NCI-H1694 (cell line): ENCODE measurements at regions not wholly inside any gene's neighbourhood (a gene's known extent, or its start where the extent isn't known, plus 50 kb on each side); places are given as distances from the start of the nearest gene placed in this dataset.

Source experiments
- DNase-seq: peaks from one replicate; lab custom pipeline; 2025; lab: John Stamatoyannopoulos, UW

GRCh38 chr2:107218208-107218607 is 332.2 kb upstream of the ST6GAL2 start:
- DNase-seq: no peak

- no peak for DNase-seq
Observed at GRCh38 chr2:107222466-107222865, 336.5 kb upstream of the ST6GAL2 start.

- no peak for DNase-seq
Observed at GRCh38 chr2:107235491-107236254, 349.7 kb upstream of the ST6GAL2 start.

- no peak for DNase-seq
Observed at GRCh38 chr2:107242811-107243210, 356.8 kb upstream of the ST6GAL2 start.

- DNase-seq: no peak
Observed at GRCh38 chr2:107248932-107249331, 363.0 kb upstream of the ST6GAL2 start.

- no peak for DNase-seq
Observed at GRCh38 chr2:107255744-107256143, 369.8 kb upstream of the ST6GAL2 start.

GRCh38 chr2:107258531-107259407 is 372.8 kb upstream of the ST6GAL2 start:
- DNase-seq: no peak

GRCh38 chr2:107259408-107260195 is 373.6 kb upstream of the ST6GAL2 start:
- no peak for DNase-seq

- DNase-seq: no peak
Observed at GRCh38 chr2:107263628-107264027, 377.7 kb upstream of the ST6GAL2 start.

GRCh38 chr2:107264184-107264583 is 378.2 kb upstream of the ST6GAL2 start:
- no peak for DNase-seq

GRCh38 chr2:107266555-107266954 is 380.6 kb upstream of the ST6GAL2 start:
- no peak for DNase-seq

GRCh38 chr2:107267086-107267485 is 381.1 kb upstream of the ST6GAL2 start:
- DNase-seq: no peak

- no peak for DNase-seq
Observed at GRCh38 chr2:107276034-107276433, 390.1 kb upstream of the ST6GAL2 start.

GRCh38 chr2:107278672-107279071 is 392.7 kb upstream of the ST6GAL2 start:
- no peak for DNase-seq

- no peak for DNase-seq
Observed at GRCh38 chr2:107281637-107282036, 395.7 kb upstream of the ST6GAL2 start.

GRCh38 chr2:107282135-107282534 is 396.2 kb upstream of the ST6GAL2 start:
- no peak for DNase-seq

GRCh38 chr2:107285621-107286299 is 399.8 kb upstream of the ST6GAL2 start:
- DNase-seq: no peak

GRCh38 chr2:107290041-107290440 is 404.1 kb upstream of the ST6GAL2 start:
- DNase-seq: no peak

GRCh38 chr2:107303964-107304363 is 418.0 kb upstream of the ST6GAL2 start:
- no peak for DNase-seq

GRCh38 chr2:107305966-107306365 is 420.0 kb upstream of the ST6GAL2 start:
- no peak for DNase-seq

GRCh38 chr2:107306881-107307280 is 420.9 kb upstream of the ST6GAL2 start:
- no peak for DNase-seq

- DNase-seq: no peak
Observed at GRCh38 chr2:107308835-107309234, 422.9 kb upstream of the ST6GAL2 start.
